ENCODE measurements at regions not wholly inside any gene's neighbourhood (a gene's known extent, or its start where the extent isn't known, plus 50 kb on each side); places are given as distances from the start of the nearest gene placed in this dataset.

DNA sequence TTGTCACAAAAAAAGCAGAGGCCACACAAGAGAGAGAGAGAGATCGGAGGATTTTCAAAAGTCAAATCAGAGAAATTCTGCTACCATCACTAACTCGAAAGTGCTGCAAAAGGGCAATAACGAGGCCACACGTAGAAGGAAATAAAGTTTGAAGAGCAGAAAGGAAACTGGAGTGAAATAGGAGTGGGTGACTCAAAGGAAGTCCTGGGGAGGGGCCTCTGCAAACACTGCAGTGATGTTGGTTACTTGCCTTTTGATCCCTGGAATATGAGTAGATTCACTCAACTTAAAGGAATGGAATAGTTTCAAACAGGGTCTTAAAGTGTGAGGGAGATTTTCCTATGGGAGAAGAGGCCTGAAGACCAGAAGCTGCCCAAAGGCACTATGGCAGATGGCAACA, 663.4 kb upstream of the LCORL start:
- TF ChIP-seq, protein P1, sequence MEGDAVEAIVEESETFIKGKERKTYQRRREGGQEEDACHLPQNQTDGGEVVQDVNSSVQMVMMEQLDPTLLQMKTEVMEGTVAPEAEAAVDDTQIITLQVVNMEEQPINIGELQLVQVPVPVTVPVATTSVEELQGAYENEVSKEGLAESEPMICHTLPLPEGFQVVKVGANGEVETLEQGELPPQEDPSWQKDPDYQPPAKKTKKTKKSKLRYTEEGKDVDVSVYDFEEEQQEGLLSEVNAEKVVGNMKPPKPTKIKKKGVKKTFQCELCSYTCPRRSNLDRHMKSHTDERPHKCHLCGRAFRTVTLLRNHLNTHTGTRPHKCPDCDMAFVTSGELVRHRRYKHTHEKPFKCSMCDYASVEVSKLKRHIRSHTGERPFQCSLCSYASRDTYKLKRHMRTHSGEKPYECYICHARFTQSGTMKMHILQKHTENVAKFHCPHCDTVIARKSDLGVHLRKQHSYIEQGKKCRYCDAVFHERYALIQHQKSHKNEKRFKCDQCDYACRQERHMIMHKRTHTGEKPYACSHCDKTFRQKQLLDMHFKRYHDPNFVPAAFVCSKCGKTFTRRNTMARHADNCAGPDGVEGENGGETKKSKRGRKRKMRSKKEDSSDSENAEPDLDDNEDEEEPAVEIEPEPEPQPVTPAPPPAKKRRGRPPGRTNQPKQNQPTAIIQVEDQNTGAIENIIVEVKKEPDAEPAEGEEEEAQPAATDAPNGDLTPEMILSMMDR (conservative IDR thresholded peaks at IDR 0.05; ENCODE audit: low read length), result no peak
- no peak for TF ChIP-seq EZH2phosphoT487 (IDR thresholded peaks at IDR 0.05; ENCODE audit: borderline replicate concordance)

Measured in Loucy (cell line).